ENCODE measurements at regions not wholly inside any gene's neighbourhood (a gene's known extent, or its start where the extent isn't known, plus 50 kb on each side); places are given as distances from the start of the nearest gene placed in this dataset.

GRCh38 chr13:31442571-31442970 is 242.8 kb downstream of the B3GLCT start:
- DNase-seq, result no peak

- no peak for DNase-seq
These were observed 244.6 kb downstream of the B3GLCT start for GRCh38 chr13:31444266-31444856.

- no peak for DNase-seq
These were observed 252.8 kb downstream of the B3GLCT start for GRCh38 chr13:31452525-31452924.

GRCh38 chr13:31455581-31455980 is 255.8 kb downstream of the B3GLCT start:
- no peak for DNase-seq

GRCh38 chr13:31456056-31456455 is 256.3 kb downstream of the B3GLCT start:
- no peak for DNase-seq

- DNase-seq, result no peak
These were observed 260.3 kb downstream of the B3GLCT start for GRCh38 chr13:31460061-31460460.

- no peak for DNase-seq
These were observed 262.1 kb downstream of the B3GLCT start for GRCh38 chr13:31461923-31462322.

GRCh38 chr13:31462766-31463165 is 263.0 kb downstream of the B3GLCT start:
- DNase-seq, result no peak

- no peak for DNase-seq
These were observed 268.5 kb downstream of the B3GLCT start for GRCh38 chr13:31468114-31468902.

- no peak for DNase-seq
These were observed 269.6 kb downstream of the B3GLCT start for GRCh38 chr13:31469377-31469776.

- DNase-seq, result no peak
These were observed 263.1 kb upstream of the RXFP2 start for GRCh38 chr13:31476266-31476665.

- no peak for DNase-seq
These were observed 262.6 kb upstream of the RXFP2 start for GRCh38 chr13:31476753-31477152.

GRCh38 chr13:31477961-31478360 is 261.4 kb upstream of the RXFP2 start:
- DNase-seq, result no peak

GRCh38 chr13:31485183-31485582 is 254.1 kb upstream of the RXFP2 start:
- DNase-seq, result no peak

- DNase-seq, result no peak
These were observed 253.7 kb upstream of the RXFP2 start for GRCh38 chr13:31485651-31486051.

GRCh38 chr13:31495336-31495735 is 244.0 kb upstream of the RXFP2 start:
- DNase-seq, result no peak

GRCh38 chr13:31499274-31499673 is 240.1 kb upstream of the RXFP2 start:
- DNase-seq, result no peak

- DNase-seq, result no peak
These were observed 235.7 kb upstream of the RXFP2 start for GRCh38 chr13:31503626-31504025.

- DNase-seq, result no peak
These were observed 234.4 kb upstream of the RXFP2 start for GRCh38 chr13:31504918-31505317.

GRCh38 chr13:31512331-31512730 is 227.0 kb upstream of the RXFP2 start:
- no peak for DNase-seq

- no peak for DNase-seq
These were observed 224.4 kb upstream of the RXFP2 start for GRCh38 chr13:31514932-31515331.

GRCh38 chr13:31515427-31515826 is 223.9 kb upstream of the RXFP2 start:
- DNase-seq, result no peak

- no peak for DNase-seq
These were observed 221.7 kb upstream of the RXFP2 start for GRCh38 chr13:31517599-31517998.

- DNase-seq, result no peak
These were observed 220.7 kb upstream of the RXFP2 start for GRCh38 chr13:31518645-31519044.

- no peak for DNase-seq
These were observed 217.9 kb upstream of the RXFP2 start for GRCh38 chr13:31521435-31521834.

All from stimulated activated CD4-positive, alpha-beta T cell treated with anti-CD3 and anti-CD28 coated beads, Interleukin-4, amount 100 ng/mL, for 24 hours (primary cell).